Activated CD4-positive, alpha-beta T cell treated with anti-CD3 and anti-CD28 coated beads for 4 hours (primary cell): ENCODE measurements at regions not wholly inside any gene's neighbourhood (a gene's known extent, or its start where the extent isn't known, plus 50 kb on each side); places are given as distances from the start of the nearest gene placed in this dataset.
A peak's percentile ranks its signal among the peaks of the same experiment; 100 is the strongest.

Experiments used
- DNase-seq, 2 donors: peaks; one replicate each; pipeline ENCODE4 v3.0.0-alpha.2; 2020

DNA sequence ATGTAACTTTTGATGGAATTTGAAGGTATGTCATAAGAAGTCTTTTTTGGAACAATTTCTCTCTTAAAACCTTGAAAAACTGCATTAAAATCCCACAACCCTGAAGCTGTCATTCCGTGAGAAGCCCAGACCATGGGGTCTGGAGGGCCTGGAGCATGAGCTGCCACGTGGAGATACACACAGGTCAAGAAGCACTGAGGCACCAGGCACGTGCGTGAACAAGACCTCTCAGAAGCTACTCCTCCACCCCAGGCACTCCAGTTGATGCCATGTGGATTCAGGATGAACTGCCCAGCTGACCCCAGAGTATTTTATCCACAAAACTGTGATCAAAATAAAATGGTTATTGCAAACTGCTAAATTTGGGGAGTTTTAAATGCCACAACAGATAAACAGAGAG lies 227.5 kb upstream of the BRINP1 start:
- DNase-seq = no peak

- no peak for DNase-seq
Measured at GRCh38 chr9:119588874-119589744, 219.9 kb upstream of the BRINP1 start.

GRCh38 chr9:119577881-119578280 lies 208.6 kb upstream of the BRINP1 start:
- no peak for DNase-seq

- DNase-seq = no peak
Measured at GRCh38 chr9:119559986-119560385, 190.8 kb upstream of the BRINP1 start.

GRCh38 chr9:119559056-119559455 lies 189.8 kb upstream of the BRINP1 start:
- no peak for DNase-seq

GRCh38 chr9:119556129-119556875 lies 187.1 kb upstream of the BRINP1 start:
- peak in 1 of 2 donors; percentile 3 for DNase-seq

DNA sequence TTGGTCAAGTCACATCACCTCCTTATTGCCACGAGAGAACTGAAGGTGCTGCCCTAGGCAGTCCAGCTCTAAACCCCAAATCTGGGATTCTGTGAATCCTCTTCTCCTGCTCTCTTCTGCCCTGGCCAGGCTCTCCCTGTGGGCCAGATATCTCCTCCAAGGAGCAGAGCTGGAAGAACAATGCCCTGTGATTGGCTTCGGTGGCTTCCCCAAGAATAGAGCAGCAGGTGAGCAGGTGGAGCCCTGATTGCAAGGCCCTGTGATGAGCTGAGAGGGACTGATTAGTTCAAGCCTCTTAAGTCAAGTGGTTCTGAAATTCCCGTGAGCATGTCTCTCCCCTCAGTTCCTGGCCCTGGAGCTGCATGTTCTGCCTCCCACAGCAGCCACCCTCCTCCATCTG lies 175.3 kb upstream of the BRINP1 start:
- no peak for DNase-seq

- DNase-seq = no peak
Measured at GRCh38 chr9:119537138-119537537, 167.9 kb upstream of the BRINP1 start.

DNA sequence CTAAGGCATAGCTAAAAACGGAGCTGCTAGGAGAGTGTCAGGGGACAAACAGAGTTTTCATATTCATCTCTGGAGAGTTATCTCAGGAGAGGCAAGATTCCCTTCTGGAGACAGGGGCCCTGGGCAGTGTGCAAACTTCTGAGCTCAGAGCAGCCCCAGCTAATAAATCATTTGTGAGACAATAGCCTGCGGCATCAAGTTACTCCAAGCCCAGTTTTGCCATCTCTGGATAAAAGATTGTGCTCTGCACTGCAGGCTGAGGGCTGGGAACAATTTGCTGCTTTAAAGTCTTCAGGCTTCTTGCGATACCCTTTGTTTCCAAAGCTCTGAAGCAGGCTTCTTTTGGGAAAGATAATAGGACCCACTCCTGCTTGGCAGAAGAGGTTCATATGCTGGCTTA lies 164.3 kb upstream of the BRINP1 start:
- DNase-seq = no peak

DNA sequence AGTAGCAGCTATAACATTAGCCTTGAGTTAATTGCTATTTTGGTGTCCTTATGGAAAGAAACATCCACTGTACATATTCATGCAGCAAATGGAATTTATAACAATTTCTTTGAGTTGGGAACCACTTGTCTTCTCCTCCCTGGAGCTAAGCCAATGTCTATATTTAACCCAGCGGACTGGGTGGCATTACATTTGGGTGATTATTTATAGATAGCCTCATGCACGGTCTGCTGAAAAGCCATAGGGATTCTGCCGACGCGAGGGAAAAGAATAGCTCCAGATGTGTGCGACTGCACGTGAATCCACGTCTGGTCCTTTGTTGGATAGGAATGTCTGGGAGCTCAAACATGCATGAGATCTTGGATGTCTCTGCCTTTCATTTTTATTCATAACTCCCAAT lies 157.5 kb upstream of the BRINP1 start:
- DNase-seq = no peak

- no peak for DNase-seq
Measured at GRCh38 chr9:119523508-119523907, 154.3 kb upstream of the BRINP1 start.

DNA sequence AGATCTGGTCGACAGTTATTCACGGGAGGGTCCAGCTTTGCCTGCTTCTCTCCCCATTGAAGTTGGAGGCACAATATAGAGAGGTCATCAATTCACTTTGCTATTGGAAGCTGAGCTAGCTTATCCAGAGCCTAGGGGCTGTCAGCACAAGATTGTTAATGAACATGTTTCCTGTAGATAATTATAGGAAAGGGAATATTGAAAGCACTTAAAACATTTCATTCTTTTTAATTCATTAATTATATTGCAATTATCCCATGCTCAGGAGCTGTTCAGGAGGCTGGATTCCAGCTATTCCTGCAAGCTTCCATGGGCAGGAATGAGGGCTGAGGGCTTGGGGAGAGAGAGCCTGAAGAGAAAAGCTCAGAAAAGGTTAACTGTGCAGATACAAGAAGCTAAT lies 153.1 kb upstream of the BRINP1 start:
- DNase-seq = no peak

DNA sequence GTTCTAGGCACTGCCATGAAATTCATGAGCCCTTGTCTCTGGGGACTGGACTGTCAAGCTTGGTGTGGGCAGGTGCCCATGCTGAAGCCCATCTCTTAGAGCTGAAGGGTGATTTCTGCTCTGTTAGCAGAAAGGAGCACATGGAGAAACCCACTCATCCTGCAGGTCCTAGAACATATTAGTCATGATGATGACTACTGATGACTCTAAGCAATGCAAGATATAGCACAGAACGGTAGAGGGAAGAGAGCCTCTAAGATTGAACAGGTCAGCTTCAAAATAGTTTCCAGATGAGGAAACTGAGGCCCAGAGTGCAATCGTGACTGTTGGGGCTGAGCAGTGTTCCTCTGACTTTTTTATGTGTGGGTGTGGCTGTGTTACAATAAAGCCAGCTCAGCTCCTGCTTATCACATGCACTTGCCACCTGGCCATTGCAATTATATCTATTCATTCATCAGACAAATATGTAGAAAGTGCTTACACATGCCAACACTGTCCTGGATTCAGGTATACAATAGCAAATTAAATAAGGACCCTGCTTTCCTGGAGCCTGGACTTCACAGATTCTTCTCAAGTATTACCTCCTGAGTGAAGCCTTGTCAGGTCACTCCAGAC lies 140.2 kb upstream of the BRINP1 start:
- no peak for DNase-seq

DNA sequence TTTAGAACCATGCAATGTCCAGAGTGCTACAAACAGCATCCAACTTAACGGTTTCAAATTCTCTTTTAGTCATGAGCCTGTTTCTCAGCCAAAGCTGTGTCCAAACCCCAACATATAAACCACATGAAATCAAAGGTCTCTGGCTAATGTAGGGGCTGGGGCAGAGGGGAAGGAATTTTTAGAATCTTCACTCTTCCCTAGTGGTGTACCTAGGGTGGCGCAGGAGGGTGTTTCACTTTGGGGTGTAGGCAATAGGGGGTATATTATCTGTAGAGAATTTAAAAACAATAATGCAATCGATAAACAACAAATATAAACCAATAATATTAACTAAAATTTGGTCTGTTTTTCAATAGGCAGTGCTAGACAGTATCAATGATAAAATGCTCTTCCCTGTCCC lies 132.1 kb upstream of the BRINP1 start:
- DNase-seq = no peak

DNA sequence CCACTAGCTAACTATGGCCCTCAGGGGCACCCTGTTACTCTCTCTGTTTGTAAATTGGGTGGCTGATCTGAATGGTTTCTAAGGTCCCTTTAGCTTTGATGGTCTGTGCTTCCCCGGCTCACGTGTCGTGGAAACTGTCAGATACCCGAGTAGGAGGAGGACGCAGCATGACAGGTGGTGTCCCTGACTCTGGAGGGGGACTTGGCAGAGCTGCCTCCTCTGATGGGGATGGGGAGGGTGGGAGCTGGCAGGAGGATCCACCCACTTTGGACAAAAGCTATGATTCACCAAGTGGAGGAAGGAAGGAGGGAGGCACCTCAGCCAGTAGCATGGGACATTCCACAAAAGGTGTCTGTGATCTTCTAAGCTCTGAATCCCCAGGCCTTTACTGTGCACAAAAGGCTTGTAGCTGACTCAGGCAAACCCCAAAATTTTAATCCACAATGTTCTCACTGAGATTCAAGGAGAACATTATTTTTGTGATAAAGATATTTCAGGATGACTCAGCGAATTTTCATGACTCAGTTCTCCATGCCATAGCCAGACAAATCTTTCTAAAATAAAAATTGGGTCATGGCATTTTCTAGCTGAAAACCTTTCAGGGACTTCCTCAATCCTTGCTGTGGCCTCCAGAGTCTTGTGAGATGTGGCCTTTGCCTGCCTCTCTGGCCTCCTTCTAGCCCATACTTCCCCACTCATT lies 131.0 kb upstream of the BRINP1 start:
- DNase-seq = no peak

DNA sequence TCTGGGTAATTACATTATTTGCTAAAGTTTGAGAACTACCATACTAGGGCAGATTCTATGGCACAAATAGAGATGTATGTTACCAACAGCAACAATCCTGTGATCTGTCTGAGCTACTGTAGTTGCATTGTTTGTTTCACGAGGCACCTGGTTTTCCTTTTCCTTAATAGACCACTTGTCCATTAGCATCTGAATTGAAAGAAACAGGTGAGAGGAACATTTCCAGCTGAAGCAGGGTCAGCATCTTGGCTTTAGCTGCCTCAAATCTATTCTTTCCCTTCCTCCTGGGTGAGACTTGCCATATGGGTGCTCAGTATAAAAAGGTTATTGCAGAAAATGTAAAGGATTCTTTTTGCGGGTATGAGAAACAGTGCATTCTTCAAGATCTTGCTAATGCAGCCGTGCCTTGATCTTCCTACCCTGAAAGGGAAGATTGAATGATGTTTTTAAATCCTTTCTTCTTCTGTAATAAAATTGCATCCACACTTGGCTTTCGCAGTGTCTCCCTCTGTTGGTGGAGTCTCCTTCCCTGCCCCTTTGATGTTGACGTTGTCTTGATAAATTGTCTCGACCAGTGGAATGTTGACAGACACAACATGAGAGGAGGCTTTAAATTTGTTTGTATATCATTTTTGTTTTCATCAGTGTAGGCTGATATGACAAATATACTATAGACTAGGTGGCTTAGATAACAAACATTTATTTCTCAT lies 118.0 kb upstream of the BRINP1 start:
- no peak for DNase-seq

DNA sequence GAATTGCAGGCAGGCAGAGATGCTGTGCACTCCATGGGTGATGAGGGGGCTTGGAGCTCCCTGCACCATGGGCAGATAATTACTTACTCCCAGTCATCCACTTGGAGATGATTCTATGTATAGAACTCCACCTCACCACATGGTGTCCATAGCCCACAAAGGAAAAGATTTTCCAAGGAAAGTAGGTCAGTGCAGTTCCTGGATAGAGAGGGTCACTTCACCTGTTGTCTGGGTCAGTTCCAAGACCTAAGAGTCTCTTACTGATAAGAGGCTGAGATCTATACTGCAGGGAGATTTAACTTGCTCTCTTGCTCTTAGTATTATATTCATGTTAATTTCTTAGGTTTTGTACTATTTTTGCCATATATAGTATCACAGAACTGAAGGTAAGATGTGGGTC lies 113.9 kb upstream of the BRINP1 start:
- no peak for DNase-seq

GRCh38 chr9:119477197-119477596 lies 108.0 kb upstream of the BRINP1 start:
- no peak for DNase-seq

DNA sequence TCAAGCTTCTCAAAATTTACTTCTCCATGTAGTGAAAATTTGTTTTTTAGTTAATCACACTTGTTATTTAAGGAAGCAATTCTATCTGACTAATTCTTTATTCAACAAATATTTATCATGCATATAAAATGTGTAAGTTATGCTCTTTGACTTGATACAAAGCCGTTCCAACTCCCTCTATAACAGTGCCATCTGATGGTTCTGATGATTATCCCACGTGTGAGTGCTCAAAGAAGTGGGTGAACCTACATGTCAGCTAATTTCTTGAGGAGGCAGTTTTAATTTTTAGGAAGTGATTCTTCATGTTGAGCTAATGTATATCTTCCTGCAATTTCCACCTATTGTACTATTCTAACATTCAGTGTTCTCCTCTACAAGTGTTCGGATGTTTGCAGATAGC lies 88.8 kb upstream of the BRINP1 start:
- DNase-seq = no peak

DNA sequence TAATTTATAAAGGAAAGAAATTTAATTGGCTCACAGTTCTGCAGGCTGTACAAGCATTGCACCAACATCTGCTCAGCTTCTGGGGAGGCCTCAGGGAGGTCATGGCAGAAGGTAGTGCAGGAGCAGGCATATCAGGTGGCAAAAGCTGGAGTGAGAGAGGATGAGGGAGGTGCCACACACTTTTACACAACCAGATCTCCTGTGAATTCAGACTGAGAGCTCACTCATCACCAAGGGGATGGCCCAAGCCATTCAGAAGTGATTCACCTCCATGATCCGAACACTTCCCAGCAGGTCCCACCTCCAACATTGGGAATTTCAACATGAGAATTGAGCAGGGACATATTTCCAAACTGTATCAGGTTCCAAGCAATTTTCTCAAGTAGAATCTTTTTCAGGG lies 84.7 kb upstream of the BRINP1 start:
- no peak for DNase-seq

DNA sequence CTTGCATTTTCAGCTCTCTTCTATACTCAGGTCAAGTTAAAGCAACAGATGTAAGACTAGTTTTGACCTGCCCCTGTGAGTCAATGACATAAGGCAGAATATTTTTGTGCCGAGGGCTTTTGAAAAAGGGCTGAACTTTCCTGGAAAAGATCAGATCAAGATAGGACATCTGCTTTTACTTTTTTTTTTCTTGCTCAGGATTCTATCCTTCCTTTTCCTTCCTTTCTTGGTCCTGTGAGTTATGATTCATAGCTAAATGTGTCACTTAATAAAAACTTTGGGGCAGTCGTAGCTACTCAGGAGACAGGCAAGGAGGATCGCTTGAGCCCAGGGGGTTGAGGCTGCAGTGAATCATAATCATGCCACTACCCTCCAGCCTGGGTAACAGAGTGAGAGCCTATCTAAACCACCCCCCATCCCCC lies 84.3 kb upstream of the BRINP1 start:
- no peak for DNase-seq

DNA sequence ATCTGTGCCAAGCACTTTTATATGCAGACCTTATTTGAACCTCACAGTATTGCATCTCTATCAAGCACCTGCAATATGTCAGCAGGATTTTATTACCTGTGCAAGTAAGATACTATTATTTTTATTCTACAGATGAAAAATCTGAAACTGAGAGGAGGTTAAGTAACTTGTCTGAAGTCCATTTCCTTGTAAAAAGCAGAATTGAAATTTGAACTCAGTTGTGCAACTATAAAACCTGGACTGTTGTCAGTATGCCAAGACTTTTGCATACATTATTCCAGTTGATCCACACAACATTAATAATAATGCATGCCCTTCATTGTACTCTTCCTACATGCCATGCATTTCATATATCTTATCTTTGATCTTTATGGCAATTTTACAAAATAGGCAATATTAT lies 82.2 kb upstream of the BRINP1 start:
- DNase-seq = no peak

- DNase-seq = no peak
Measured at GRCh38 chr9:119443179-119443578, 73.9 kb upstream of the BRINP1 start.
